Endothelial cell of umbilical vein (primary cell): ENCODE measurements at regions not wholly inside any gene's neighbourhood (a gene's known extent, or its start where the extent isn't known, plus 50 kb on each side); places are given as distances from the start of the nearest gene placed in this dataset.

Source experiments
- BruUV-seq: library from RNA; stranded (reverse); fragments of 400-500 nt; replicated peaks from 2 replicates; lab custom pipeline; 2021; lab: Mats Ljungman, UMichigan
- CTCF ChIA-PET: fragments of 300-600, 350-600 bp; sonication (Branson Sonifier 250); formaldehyde crosslinking; loops from one replicate; lab custom pipeline; 2021; ENCODE audit warnings: antibody characterized with exemption, inconsistent platforms; lab: Charles Lee
- POLR2A ChIA-PET: fragments of 300-600, 350-600 bp; sonication (Branson Sonifier 250); formaldehyde crosslinking; loops from one replicate; lab custom pipeline; 2021; ENCODE audit warnings: antibody characterized with exemption, inconsistent platforms; lab: Charles Lee
- DNase-seq: peaks from one replicate; pipeline ENCODE4 v3.0.0-alpha.2; 2011; ENCODE audit warnings: low read depth, low spot score
- FAIRE-seq: peaks from 2 replicates; lab custom pipeline; 2011; peaks lifted over from hg19 to GRCh38; lab: Jason Lieb, UNC
- H2AFZ ChIP-seq: 2 replicates; pipeline ENCODE4 v1.6.0; 2012; ENCODE audit warnings: low read depth, low read length, control low read depth, inconsistent platforms
- H3K27ac ChIP-seq: 2 replicates; pipeline ENCODE4 v1.5.1; 2011; ENCODE audit warnings: low read depth, mild to moderate bottlenecking, control low read depth, low read length, moderate library complexity; ENCODE audit not compliant: insufficient read depth
- H3K27me3 ChIP-seq, 2 experiments: 2 replicates each; pipeline versions ENCODE4 v1.6.0 to v1.6.1; 2011; ENCODE audit warnings: low read length in 2 of 2, mixed read lengths in 1 of 2; ENCODE audit not compliant: control insufficient read depth in 2 of 2, insufficient read depth in 2 of 2
- H3K36me3 ChIP-seq, 2 experiments: 2 replicates in 1 of 2; 3 replicates in 1 of 2; pipeline ENCODE4 v1.5.1; 2011; ENCODE audit warnings: low read length in 2 of 2, mild to moderate bottlenecking in 1 of 2, moderate library complexity in 1 of 2; ENCODE audit not compliant: control insufficient read depth in 2 of 2, insufficient read depth in 2 of 2; ENCODE audit errors: extremely low read depth in 1 of 2
- H3K4me1 ChIP-seq: 3 replicates; pipeline ENCODE4 v1.5.1; 2011; ENCODE audit warnings: mild to moderate bottlenecking, low read length; ENCODE audit not compliant: control insufficient read depth, insufficient read depth; ENCODE audit errors: extremely low read depth
- H3K4me2 ChIP-seq: 2 replicates; pipeline ENCODE4 v1.6.1; 2011; ENCODE audit warnings: low read length, control low read depth, mixed read lengths; ENCODE audit not compliant: insufficient read depth
- H3K4me3 ChIP-seq, 3 experiments: fragments of 200-600 bp in 1 of 3; sonication (generic), shearing (Covaris generic) in 1 of 3; replicated peaks in 1 of 3; 2 replicates each; pipeline ENCODE4 v1.5.1; 2011 to 2016; ENCODE audit warnings: control low read depth in 3 of 3, low read length in 3 of 3, mild to moderate bottlenecking in 2 of 3, inconsistent platforms in 1 of 3, low read depth in 1 of 3, moderate library complexity in 1 of 3; ENCODE audit not compliant: insufficient read depth in 1 of 3
- H3K79me2 ChIP-seq: 2 replicates; pipeline ENCODE4 v1.6.0; 2012; ENCODE audit warnings: low read length, inconsistent platforms; ENCODE audit not compliant: control insufficient read depth, insufficient read depth
- H3K9ac ChIP-seq: replicated peaks from 2 replicates; pipeline ENCODE3; 2011; ENCODE audit warnings: low read length, control low read depth; ENCODE audit not compliant: insufficient read depth; ENCODE audit errors: extremely low read depth
- H3K9me1 ChIP-seq: replicated peaks from 3 replicates; pipeline ENCODE4 v1.6.0; 2011; ENCODE audit warnings: mild to moderate bottlenecking, low read length; ENCODE audit not compliant: control insufficient read depth, insufficient read depth; ENCODE audit errors: extremely low read depth
- H3K9me3 ChIP-seq: replicated peaks from 2 replicates; pipeline ENCODE4 v1.5.1; 2012; ENCODE audit warnings: low read length, inconsistent platforms; ENCODE audit not compliant: control insufficient read depth, insufficient read depth
- H4K20me1 ChIP-seq: replicated peaks from 2 replicates; pipeline ENCODE3; 2011; ENCODE audit warnings: mild to moderate bottlenecking, low read length; ENCODE audit not compliant: control insufficient read depth, insufficient read depth; ENCODE audit errors: extremely low read depth
- EZH2 ChIP-seq: IDR thresholded peaks from 2 replicates; pipeline ENCODE4 v1.6.1; 2012; ENCODE audit warnings: borderline replicate concordance, low read depth, mild to moderate bottlenecking, moderate library complexity, low read length, inconsistent platforms; ENCODE audit not compliant: severe bottlenecking
- GATA2 ChIP-seq: IDR thresholded peaks from 2 replicates; pipeline ENCODE4 v1.7.0; 2011; ENCODE audit warnings: low read depth, mild to moderate bottlenecking, moderate library complexity, mixed read lengths, low read length; ENCODE audit not compliant: insufficient read length, insufficient read depth
- MYC ChIP-seq: IDR thresholded peaks from one replicate; pipeline ENCODE4 v1.6.1; 2011; ENCODE audit warnings: mild to moderate bottlenecking, low read depth, low read length
- POLR2A ChIP-seq: IDR thresholded peaks from 2 replicates; pipeline ENCODE4 v1.6.1; 2012; ENCODE audit warnings: low read depth, mild to moderate bottlenecking, control low read depth, low read length
- POLR2AphosphoS5 ChIP-seq: IDR thresholded peaks from 2 replicates; pipeline ENCODE4 v1.6.1; 2012; ENCODE audit warnings: low read depth, mild to moderate bottlenecking, control low read depth, low read length, moderate library complexity; ENCODE audit not compliant: insufficient read depth
- dilution Hi-C: fragments of 300-500 bp; cut with MboI; formaldehyde crosslinking; loops from one replicate; pipeline ENCODE4 v1.15.0; 2019; ENCODE audit warnings: low sequenced_read_pairs; ENCODE audit not compliant: extremely low pct_ligation_motif_present
- intact Hi-C: fragments of 100-400 bp; cut with micrococcal nuclease; formaldehyde crosslinking; loops from one replicate; pipeline ENCODE4 v1.10.0; 2022
- TF ChIP-seq, protein P1 (sequence below): IDR thresholded peaks from 2 replicates; pipeline ENCODE4 v1.6.1; 2011; ENCODE audit not compliant: insufficient read depth, insufficient read length

GRCh38 chr17:77863814-77864161, 94.7 kb upstream of the TNRC6C start:
- Histone ChIP-seq H3K27ac (no peak overlapping the region), H3K4me2 (no peak overlapping the region), H3K27me3 (no peaks in the 10 kb centered on the region), H3K36me3 (no peaks in the 10 kb centered on the region), H4K20me1 (no peaks in the 10 kb centered on the region), H3K9me1 (no peaks in the 10 kb centered on the region), H2AFZ (no peak overlapping the region), H3K4me1 (no peaks in the 10 kb centered on the region), H3K79me2 (no peaks in the 10 kb centered on the region), H3K9me3 (no peaks in the 10 kb centered on the region), H3K4me3 (no peak overlapping the region), H3K9ac (no peak overlapping the region)
- ChIA-PET CTCF (interaction anchor here (1.6 kb wide), 1 partner anchor 11 kb away, joined by 3 read pairs; no protein-coding TSS in a partner anchor), POLR2A (no interaction called here)
- intact Hi-C loops = no loop called here
- no peak for TF ChIP-seq POLR2A
- TF ChIP-seq POLR2AphosphoS5 = no peak
- TF ChIP-seq GATA2 = no peak
- TF ChIP-seq, protein P1, sequence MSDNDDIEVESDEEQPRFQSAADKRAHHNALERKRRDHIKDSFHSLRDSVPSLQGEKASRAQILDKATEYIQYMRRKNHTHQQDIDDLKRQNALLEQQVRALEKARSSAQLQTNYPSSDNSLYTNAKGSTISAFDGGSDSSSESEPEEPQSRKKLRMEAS = no peak
- no peak for TF ChIP-seq MYC
- TF ChIP-seq EZH2 = no peak
- BruUV-seq = no TSS peak
- dilution Hi-C loops = no loop called here
- DNase-seq (no peak), FAIRE-seq (no peak)

GRCh38 chr17:77864234-77865111, 94.0 kb upstream of the TNRC6C start:
- Histone ChIP-seq H3K9me3 (no peaks in the 10 kb centered on the region), H3K4me3 (no peak overlapping the region), H3K27ac (no peak overlapping the region), H3K79me2 (no peaks in the 10 kb centered on the region), H3K9me1 (no peaks in the 10 kb centered on the region), H3K27me3 (no peaks in the 10 kb centered on the region), H3K36me3 (no peaks in the 10 kb centered on the region), H3K9ac (no peak overlapping the region), H3K4me2 (no peak overlapping the region), H3K4me1 (no peaks in the 10 kb centered on the region), H4K20me1 (no peaks in the 10 kb centered on the region), H2AFZ (no peak overlapping the region)
- no peak for TF ChIP-seq EZH2
- ChIA-PET POLR2A (no interaction called here), CTCF (no interaction called here)
- intact Hi-C loops (no loop called here), dilution Hi-C loops (no loop called here)
- FAIRE-seq (no peak), DNase-seq (no peak)
- no TSS peak for BruUV-seq
